ENCODE measurements at regions not wholly inside any gene's neighbourhood (a gene's known extent, or its start where the extent isn't known, plus 50 kb on each side); places are given as distances from the start of the nearest gene placed in this dataset.
"Not testable (repeated sequence)": the region's sequence is repeated elsewhere in the genome, so short reads cannot be mapped to it uniquely, and the experiment has no call there.

- DNase-seq, result no peak
These were observed 254.0 kb upstream of the STXBP6 start for GRCh38 chr14:25303934-25304333.

GRCh38 chr14:25298238-25298637 is 248.3 kb upstream of the STXBP6 start:
- DNase-seq, result no peak

- not testable (repeated sequence) for DNase-seq
These were observed 240.2 kb upstream of the STXBP6 start for GRCh38 chr14:25290154-25290553.

- DNase-seq, result no peak
These were observed 224.6 kb upstream of the STXBP6 start for GRCh38 chr14:25274529-25274928.

GRCh38 chr14:25267186-25267585 is 217.2 kb upstream of the STXBP6 start:
- no peak for DNase-seq

- DNase-seq, result no peak
These were observed 209.5 kb upstream of the STXBP6 start for GRCh38 chr14:25259470-25259869.

GRCh38 chr14:25252793-25253192 is 202.8 kb upstream of the STXBP6 start:
- no peak for DNase-seq

- no peak for DNase-seq
These were observed 200.6 kb upstream of the STXBP6 start for GRCh38 chr14:25250516-25250915.

- DNase-seq, result no peak
These were observed 197.7 kb upstream of the STXBP6 start for GRCh38 chr14:25247609-25248008.

- DNase-seq, result no peak
These were observed 196.8 kb upstream of the STXBP6 start for GRCh38 chr14:25246751-25247150.

GRCh38 chr14:25239170-25239569 is 189.2 kb upstream of the STXBP6 start:
- DNase-seq, result no peak

- no peak for DNase-seq
These were observed 187.9 kb upstream of the STXBP6 start for GRCh38 chr14:25237845-25238244.

GRCh38 chr14:25233613-25234012 is 183.7 kb upstream of the STXBP6 start:
- no peak for DNase-seq

GRCh38 chr14:25231004-25231403 is 181.1 kb upstream of the STXBP6 start:
- no peak for DNase-seq

GRCh38 chr14:25226214-25226613 is 176.3 kb upstream of the STXBP6 start:
- DNase-seq, result no peak

- no peak for DNase-seq
These were observed 172.3 kb upstream of the STXBP6 start for GRCh38 chr14:25222256-25222655.

GRCh38 chr14:25220514-25220913 is 170.6 kb upstream of the STXBP6 start:
- DNase-seq, result no peak

GRCh38 chr14:25215607-25216006 is 165.7 kb upstream of the STXBP6 start:
- DNase-seq, result no peak

- DNase-seq, result no peak
These were observed 147.9 kb upstream of the STXBP6 start for GRCh38 chr14:25197885-25198284.

GRCh38 chr14:25180221-25180620 is 130.3 kb upstream of the STXBP6 start:
- DNase-seq, result no peak

GRCh38 chr14:25178255-25178654 is 128.3 kb upstream of the STXBP6 start:
- DNase-seq, result no peak

GRCh38 chr14:25150934-25151790 is 101.2 kb upstream of the STXBP6 start:
- no peak for DNase-seq

GRCh38 chr14:25150401-25150800 is 100.5 kb upstream of the STXBP6 start:
- DNase-seq, result no peak

- no peak for DNase-seq
These were observed 90.5 kb upstream of the STXBP6 start for GRCh38 chr14:25140411-25140810.

- no peak for DNase-seq
These were observed 86.9 kb upstream of the STXBP6 start for GRCh38 chr14:25136811-25137210.
